IPS-18c (cell line): ENCODE measurements at regions not wholly inside any gene's neighbourhood (a gene's known extent, or its start where the extent isn't known, plus 50 kb on each side); places are given as distances from the start of the nearest gene placed in this dataset.

Experiments used
- H3K4me3 ChIP-seq: 2 replicates; pipeline ENCODE4 v1.7.0; 2013; ENCODE audit warnings: low read depth, mild to moderate bottlenecking, low read length, moderate library complexity; ENCODE audit not compliant: insufficient read depth
- H3K9me3 ChIP-seq: one replicate; pipeline ENCODE4 v1.6.1; 2013; ENCODE audit warnings: mild to moderate bottlenecking, low read length, moderate library complexity; ENCODE audit not compliant: control insufficient read depth, insufficient read depth

GRCh38 chr10:58140691-58141347 lies 126.9 kb downstream of the IPMK start:
- Histone ChIP-seq H3K9me3 (peaks cover 3% of the 10 kb centered on the region), H3K4me3 (no peak overlapping the region)

GRCh38 chr10:58140054-58140453 lies 127.6 kb downstream of the IPMK start:
- Histone ChIP-seq H3K9me3 (peaks cover 3% of the 10 kb centered on the region), H3K4me3 (no peak overlapping the region)

- H3K9me3 ChIP-seq, result no peaks in the 10 kb centered on the region
- H3K4me3 ChIP-seq, result no peak overlapping the region
Measured at GRCh38 chr10:58137813-58138212, 129.9 kb downstream of the IPMK start.

GRCh38 chr10:58115218-58116050 lies 152.3 kb downstream of the IPMK start:
- no peak overlapping the region for H3K4me3 ChIP-seq
- no peaks in the 10 kb centered on the region for H3K9me3 ChIP-seq

- Histone ChIP-seq H3K4me3 (no peak overlapping the region), H3K9me3 (no peaks in the 10 kb centered on the region)
Measured at GRCh38 chr10:58109731-58110130, 158.0 kb downstream of the IPMK start.

GRCh38 chr10:58107506-58107905 lies 160.2 kb downstream of the IPMK start:
- no peak overlapping the region for H3K4me3 ChIP-seq

GRCh38 chr10:58106211-58107035 lies 161.3 kb downstream of the IPMK start:
- Histone ChIP-seq H3K9me3 (no peaks in the 10 kb centered on the region), H3K4me3 (no peak overlapping the region)

More at GRCh38 chr10:58107506-58107905, 160.2 kb downstream of the IPMK start:
- H3K9me3 ChIP-seq, result no peaks in the 10 kb centered on the region

- Histone ChIP-seq H3K9me3 (no peaks in the 10 kb centered on the region), H3K4me3 (no peak overlapping the region)
Measured at GRCh38 chr10:58104351-58104751, 163.3 kb downstream of the IPMK start.

- Histone ChIP-seq H3K9me3 (no peaks in the 10 kb centered on the region), H3K4me3 (no peak overlapping the region)
Measured at GRCh38 chr10:58102897-58103296, 164.8 kb downstream of the IPMK start.

- H3K9me3 ChIP-seq, result no peaks in the 10 kb centered on the region
Measured at GRCh38 chr10:58101682-58102081, 166.0 kb downstream of the IPMK start.

GRCh38 chr10:58094985-58095718 lies 172.5 kb downstream of the IPMK start:
- no peak overlapping the region for H3K4me3 ChIP-seq
- H3K9me3 ChIP-seq, result no peaks in the 10 kb centered on the region

More at GRCh38 chr10:58101682-58102081, 166.0 kb downstream of the IPMK start:
- H3K4me3 ChIP-seq, result no peak overlapping the region

GRCh38 chr10:58091886-58092285 lies 175.8 kb downstream of the IPMK start:
- no peak overlapping the region for H3K4me3 ChIP-seq

GRCh38 chr10:58089739-58090138 lies 178.0 kb downstream of the IPMK start:
- no peaks in the 10 kb centered on the region for H3K9me3 ChIP-seq
- H3K4me3 ChIP-seq, result no peak overlapping the region

More at GRCh38 chr10:58091886-58092285, 175.8 kb downstream of the IPMK start:
- no peaks in the 10 kb centered on the region for H3K9me3 ChIP-seq

- no peaks in the 10 kb centered on the region for H3K9me3 ChIP-seq
- H3K4me3 ChIP-seq, result no peak overlapping the region
Measured at GRCh38 chr10:58087896-58088295, 179.8 kb downstream of the IPMK start.

GRCh38 chr10:58086763-58087150 lies 180.9 kb downstream of the IPMK start:
- Histone ChIP-seq H3K4me3 (no peak overlapping the region), H3K9me3 (no peaks in the 10 kb centered on the region)

GRCh38 chr10:58086144-58086762 lies 181.4 kb downstream of the IPMK start:
- Histone ChIP-seq H3K4me3 (no peak overlapping the region), H3K9me3 (no peaks in the 10 kb centered on the region)

- no peaks in the 10 kb centered on the region for H3K9me3 ChIP-seq
- no peak overlapping the region for H3K4me3 ChIP-seq
Measured at GRCh38 chr10:58082248-58082647, 185.4 kb downstream of the IPMK start.
